ENCODE measurements at regions not wholly inside any gene's neighbourhood (a gene's known extent, or its start where the extent isn't known, plus 50 kb on each side); places are given as distances from the start of the nearest gene placed in this dataset.

GRCh38 chr11:76282811-76283595, 76.7 kb upstream of the WNT11 start:
- TF ChIP-seq CTCF (IDR thresholded peaks at IDR 0.05), result no peak
- TF ChIP-seq EHMT2 (IDR thresholded peaks at IDR 0.05; ENCODE audit: low read depth), result no peak
- TF ChIP-seq KDM1A (IDR thresholded peaks at IDR 0.05; ENCODE audit: low read depth), result no peak
- TF ChIP-seq RCOR1 (IDR thresholded peaks at IDR 0.05; ENCODE audit: low read depth, low read length), result no peak
- no peak for TF ChIP-seq REST (IDR thresholded peaks at IDR 0.05)
- TF ChIP-seq FOSL2 (IDR thresholded peaks at IDR 0.05), result no peak
- no peak for TF ChIP-seq FOSL2 (CRISPR knock-in tag; IDR thresholded peaks at IDR 0.05)
- no peak for TF ChIP-seq HMGXB4 (CRISPR knock-in tag; IDR thresholded peaks at IDR 0.05; ENCODE audit: borderline replicate concordance)
- no peak for TF ChIP-seq BHLHE40 (IDR thresholded peaks at IDR 0.05; ENCODE audit: low read depth, low read length)
- TF ChIP-seq HOXA7 (CRISPR knock-in tag; IDR thresholded peaks at IDR 0.05), result no peak
- TF ChIP-seq MAFK (IDR thresholded peaks at IDR 0.05; ENCODE audit: partially characterized antibody), result no peak
- TF ChIP-seq RFX5 (IDR thresholded peaks at IDR 0.05), result no peak
- no peak for TF ChIP-seq JUNB (IDR thresholded peaks at IDR 0.05)

Measured in A549 (cell line).